ENCODE measurements at regions not wholly inside any gene's neighbourhood (a gene's known extent, or its start where the extent isn't known, plus 50 kb on each side); places are given as distances from the start of the nearest gene placed in this dataset.

GRCh38 chr1:229124520-229125124 is 146.3 kb upstream of the RAB4A start:
- Histone ChIP-seq H3K9ac (ENCODE audit: low read length) (no peak overlapping the region), H2AK5ac (ENCODE audit: low read length, severe bottlenecking) (no peak overlapping the region), H2BK5ac (ENCODE audit: low read depth, low read length, poor library complexity, severe bottlenecking) (no peak overlapping the region), H4K8ac (ENCODE audit: low read length) (no peak overlapping the region), H3K23ac (ENCODE audit: low read length in 2 of 2) (no peak overlapping the region), H2AFZ (ENCODE audit: low read depth, low read length) (no peak overlapping the region), H3K36me3 (ENCODE audit: control insufficient read depth in 1 of 2, insufficient read depth in 2 of 2, low read depth in 1 of 2, low read length in 2 of 2) (no peaks in the 10 kb centered on the region), H3K9me3 (ENCODE audit: control insufficient read depth, low read length) (no peaks in the 10 kb centered on the region), H3K14ac (ENCODE audit: low read length in 2 of 2) (no peak overlapping the region), H2BK120ac (ENCODE audit: low read depth, low read length) (no peak overlapping the region), H3K18ac (ENCODE audit: low read depth in 1 of 2, low read length in 2 of 2) (no peak overlapping the region), H3K79me1 (replicated peaks; ENCODE audit: low read length, poor library complexity, severe bottlenecking) (no peaks in the 10 kb centered on the region), H3K4ac (ENCODE audit: low read depth in 1 of 2, low read length in 2 of 2) (peak overlapping the region in 1 of 2 experiments; percentile 10), H3K4me1 (ENCODE audit: control insufficient read depth, insufficient read depth, low read depth, low read length) (peaks cover 2% of the 10 kb centered on the region), H3K27me3 (ENCODE audit: control insufficient read depth in 1 of 2, insufficient read depth in 1 of 2, low read length in 2 of 2) (peaks cover 21 to 33% of the 10 kb centered on the region in 2 experiments), H2BK12ac (ENCODE audit: low read length in 2 of 2) (no peak overlapping the region), H3K4me2 (ENCODE audit: low read length, poor library complexity, severe bottlenecking) (no peak overlapping the region), H4K91ac (ENCODE audit: low read length) (no peak overlapping the region), H2BK15ac (ENCODE audit: low read depth, poor library complexity, severe bottlenecking) (no peak overlapping the region), H3K27ac (ENCODE audit: low read length, poor library complexity, severe bottlenecking) (no peak overlapping the region), H3K4me3 (ENCODE audit: insufficient read depth in 1 of 2, low read depth in 1 of 2, low read length in 2 of 2) (no peak overlapping the region)
- 93% methylated on average over 11 of the region's 11 CpGs for WGBS
- DNase-seq, result no peak

GRCh38 chr1:229127301-229127700 is 143.6 kb upstream of the RAB4A start:
- Histone ChIP-seq H2BK5ac (ENCODE audit: low read depth, low read length, poor library complexity, severe bottlenecking) (no peak overlapping the region), H3K27ac (ENCODE audit: low read length, poor library complexity, severe bottlenecking) (no peak overlapping the region), H3K18ac (ENCODE audit: low read depth in 1 of 2, low read length in 2 of 2) (no peak overlapping the region), H3K36me3 (ENCODE audit: control insufficient read depth in 1 of 2, insufficient read depth in 2 of 2, low read depth in 1 of 2, low read length in 2 of 2) (no peaks in the 10 kb centered on the region), H3K4me1 (ENCODE audit: control insufficient read depth, insufficient read depth, low read depth, low read length) (peaks cover 2% of the 10 kb centered on the region), H3K9ac (ENCODE audit: low read length) (no peak overlapping the region), H2BK15ac (ENCODE audit: low read depth, poor library complexity, severe bottlenecking) (no peak overlapping the region), H4K8ac (ENCODE audit: low read length) (peak overlapping the region; percentile 25), H3K9me3 (ENCODE audit: control insufficient read depth, low read length) (no peaks in the 10 kb centered on the region), H3K23ac (ENCODE audit: low read length in 2 of 2) (no peak overlapping the region), H3K79me1 (replicated peaks; ENCODE audit: low read length, poor library complexity, severe bottlenecking) (no peaks in the 10 kb centered on the region), H3K14ac (ENCODE audit: low read length in 2 of 2) (no peak overlapping the region), H3K4me2 (ENCODE audit: low read length, poor library complexity, severe bottlenecking) (no peak overlapping the region), H3K4ac (ENCODE audit: low read depth in 1 of 2, low read length in 2 of 2) (no peak overlapping the region), H3K4me3 (ENCODE audit: insufficient read depth in 1 of 2, low read depth in 1 of 2, low read length in 2 of 2) (no peak overlapping the region), H2AK5ac (ENCODE audit: low read length, severe bottlenecking) (no peak overlapping the region), H2AFZ (ENCODE audit: low read depth, low read length) (no peak overlapping the region), H2BK12ac (ENCODE audit: low read length in 2 of 2) (no peak overlapping the region), H3K27me3 (ENCODE audit: control insufficient read depth in 1 of 2, insufficient read depth in 1 of 2, low read length in 2 of 2) (peaks cover 31 to 53% of the 10 kb centered on the region in 2 experiments), H2BK120ac (ENCODE audit: low read depth, low read length) (no peak overlapping the region), H4K91ac (ENCODE audit: low read length) (no peak overlapping the region)
- 22% methylated on average over 2 of the region's 2 CpGs for WGBS
- peak; percentile 43 for DNase-seq

GRCh38 chr1:229128066-229128608 is 142.8 kb upstream of the RAB4A start:
- peak overlapping the region; percentile 78 for H2BK120ac ChIP-seq (ENCODE audit: low read depth, low read length)
- no peak overlapping the region for H2AK5ac ChIP-seq (ENCODE audit: low read length, severe bottlenecking)
- no peak overlapping the region for H3K9ac ChIP-seq (ENCODE audit: low read length)
- no peak overlapping the region for H2BK12ac ChIP-seq (ENCODE audit: low read length in 2 of 2)
- no peak overlapping the region for H4K91ac ChIP-seq (ENCODE audit: low read length)
- H4K8ac ChIP-seq (ENCODE audit: low read length), result no peak overlapping the region
- H3K23ac ChIP-seq (ENCODE audit: low read length in 2 of 2), result no peak overlapping the region
- no peak overlapping the region for H2AFZ ChIP-seq (ENCODE audit: low read depth, low read length)
- H3K14ac ChIP-seq (ENCODE audit: low read length in 2 of 2), result no peak overlapping the region
- H3K79me1 ChIP-seq (replicated peaks; ENCODE audit: low read length, poor library complexity, severe bottlenecking), result no peaks in the 10 kb centered on the region
- H2BK15ac ChIP-seq (ENCODE audit: low read depth, poor library complexity, severe bottlenecking), result no peak overlapping the region
- no peak overlapping the region for H3K27ac ChIP-seq (ENCODE audit: low read length, poor library complexity, severe bottlenecking)
- no peaks in the 10 kb centered on the region for H3K9me3 ChIP-seq (ENCODE audit: control insufficient read depth, low read length)
- WGBS, result 86% methylated on average over 5 of the region's 7 CpGs
- H3K4me2 ChIP-seq (ENCODE audit: low read length, poor library complexity, severe bottlenecking), result no peak overlapping the region
- H3K4ac ChIP-seq (ENCODE audit: low read depth in 1 of 2, low read length in 2 of 2), result no peak overlapping the region
- peaks cover 26 to 53% of the 10 kb centered on the region in 2 experiments for H3K27me3 ChIP-seq (ENCODE audit: control insufficient read depth in 1 of 2, insufficient read depth in 1 of 2, low read length in 2 of 2)
- H3K36me3 ChIP-seq (ENCODE audit: control insufficient read depth in 1 of 2, insufficient read depth in 2 of 2, low read depth in 1 of 2, low read length in 2 of 2), result no peaks in the 10 kb centered on the region
- H3K4me1 ChIP-seq (ENCODE audit: control insufficient read depth, insufficient read depth, low read depth, low read length), result peaks cover 2% of the 10 kb centered on the region
- no peak overlapping the region for H2BK5ac ChIP-seq (ENCODE audit: low read depth, low read length, poor library complexity, severe bottlenecking)
- H3K4me3 ChIP-seq (ENCODE audit: insufficient read depth in 1 of 2, low read depth in 1 of 2, low read length in 2 of 2), result no peak overlapping the region
- no peak overlapping the region for H3K18ac ChIP-seq (ENCODE audit: low read depth in 1 of 2, low read length in 2 of 2)
- no peak for DNase-seq

GRCh38 chr1:229129301-229130027 is 141.4 kb upstream of the RAB4A start:
- H4K91ac ChIP-seq (ENCODE audit: low read length), result no peak overlapping the region
- peaks cover 16 to 39% of the 10 kb centered on the region in 2 experiments for H3K27me3 ChIP-seq (ENCODE audit: control insufficient read depth in 1 of 2, insufficient read depth in 1 of 2, low read length in 2 of 2)
- no peak overlapping the region for H3K4me3 ChIP-seq (ENCODE audit: insufficient read depth in 1 of 2, low read depth in 1 of 2, low read length in 2 of 2)
- no peaks in the 10 kb centered on the region for H3K9me3 ChIP-seq (ENCODE audit: control insufficient read depth, low read length)
- H3K23ac ChIP-seq (ENCODE audit: low read length in 2 of 2), result no peak overlapping the region
- H3K18ac ChIP-seq (ENCODE audit: low read depth in 1 of 2, low read length in 2 of 2), result peak overlapping the region in 1 of 2 experiments; percentile 34
- H3K79me1 ChIP-seq (replicated peaks; ENCODE audit: low read length, poor library complexity, severe bottlenecking), result no peaks in the 10 kb centered on the region
- no peak overlapping the region for H4K8ac ChIP-seq (ENCODE audit: low read length)
- no peak overlapping the region for H2AK5ac ChIP-seq (ENCODE audit: low read length, severe bottlenecking)
- peaks cover 2% of the 10 kb centered on the region for H3K4me1 ChIP-seq (ENCODE audit: control insufficient read depth, insufficient read depth, low read depth, low read length)
- no peak for DNase-seq
- H3K9ac ChIP-seq (ENCODE audit: low read length), result no peak overlapping the region
- H2BK12ac ChIP-seq (ENCODE audit: low read length in 2 of 2), result peak overlapping the region in 1 of 2 experiments; percentile 1
- no peak overlapping the region for H3K27ac ChIP-seq (ENCODE audit: low read length, poor library complexity, severe bottlenecking)
- no peak overlapping the region for H2BK5ac ChIP-seq (ENCODE audit: low read depth, low read length, poor library complexity, severe bottlenecking)
- WGBS, result 83% methylated on average over 17 of the region's 17 CpGs
- no peak overlapping the region for H3K4ac ChIP-seq (ENCODE audit: low read depth in 1 of 2, low read length in 2 of 2)
- no peaks in the 10 kb centered on the region for H3K36me3 ChIP-seq (ENCODE audit: control insufficient read depth in 1 of 2, insufficient read depth in 2 of 2, low read depth in 1 of 2, low read length in 2 of 2)
- no peak overlapping the region for H2BK120ac ChIP-seq (ENCODE audit: low read depth, low read length)
- H3K14ac ChIP-seq (ENCODE audit: low read length in 2 of 2), result no peak overlapping the region
- H2BK15ac ChIP-seq (ENCODE audit: low read depth, poor library complexity, severe bottlenecking), result no peak overlapping the region
- H2AFZ ChIP-seq (ENCODE audit: low read depth, low read length), result no peak overlapping the region
- H3K4me2 ChIP-seq (ENCODE audit: low read length, poor library complexity, severe bottlenecking), result no peak overlapping the region
